ENCODE measurements at regions not wholly inside any gene's neighbourhood (a gene's known extent, or its start where the extent isn't known, plus 50 kb on each side); places are given as distances from the start of the nearest gene placed in this dataset.

GRCh38 chr2:235371018-235371417 is 122.8 kb upstream of the AGAP1 start:
- peak; percentile 75 for DNase-seq

GRCh38 chr2:235373171-235373570 is 120.7 kb upstream of the AGAP1 start:
- no peak for DNase-seq

- no peak for DNase-seq
Observed at GRCh38 chr2:235377176-235377575, 116.7 kb upstream of the AGAP1 start.

GRCh38 chr2:235378246-235378645 is 115.6 kb upstream of the AGAP1 start:
- peak; percentile 73 for DNase-seq

- DNase-seq, result no peak
Observed at GRCh38 chr2:235378944-235379343, 114.9 kb upstream of the AGAP1 start.

GRCh38 chr2:235381261-235381912 is 112.5 kb upstream of the AGAP1 start:
- no peak for DNase-seq

GRCh38 chr2:235382179-235382578 is 111.7 kb upstream of the AGAP1 start:
- DNase-seq, result no peak

- no peak for DNase-seq
Observed at GRCh38 chr2:235382601-235383000, 111.2 kb upstream of the AGAP1 start.

GRCh38 chr2:235383272-235383843 is 110.5 kb upstream of the AGAP1 start:
- no peak for DNase-seq

GRCh38 chr2:235384624-235385023 is 109.2 kb upstream of the AGAP1 start:
- DNase-seq, result no peak

- no peak for DNase-seq
Observed at GRCh38 chr2:235389626-235390025, 104.2 kb upstream of the AGAP1 start.

GRCh38 chr2:235390108-235390815 is 103.6 kb upstream of the AGAP1 start:
- no peak for DNase-seq

GRCh38 chr2:235390816-235391194 is 103.0 kb upstream of the AGAP1 start:
- no peak for DNase-seq

GRCh38 chr2:235391921-235392615 is 101.8 kb upstream of the AGAP1 start:
- DNase-seq, result no peak

GRCh38 chr2:235394278-235394828 is 99.5 kb upstream of the AGAP1 start:
- DNase-seq, result no peak

GRCh38 chr2:235396071-235396846 is 97.6 kb upstream of the AGAP1 start:
- DNase-seq, result no peak

GRCh38 chr2:235398321-235398720 is 95.5 kb upstream of the AGAP1 start:
- no peak for DNase-seq

- no peak for DNase-seq
Observed at GRCh38 chr2:235399895-235400294, 93.9 kb upstream of the AGAP1 start.

GRCh38 chr2:235402422-235402821 is 91.4 kb upstream of the AGAP1 start:
- no peak for DNase-seq

- DNase-seq, result no peak
Observed at GRCh38 chr2:235405612-235406361, 88.1 kb upstream of the AGAP1 start.

GRCh38 chr2:235406430-235406829 is 87.4 kb upstream of the AGAP1 start:
- no peak for DNase-seq
